Upper lobe of left lung (tissue), 6 donors: ENCODE measurements at regions not wholly inside any gene's neighbourhood (a gene's known extent, or its start where the extent isn't known, plus 50 kb on each side); places are given as distances from the start of the nearest gene placed in this dataset.

Source experiments
- ATAC-seq, 2 donors: fragments of 200-7000 bp; cut with Tn5 transposase; one replicate each; pipeline ENCODE4 v1.9.1; 2022; ENCODE audit warnings: mild to moderate bottlenecking in 2 of 2, moderate library complexity in 2 of 2; ENCODE audit not compliant: low FRiP score in 2 of 2
- DNase-seq, 2 donors: peaks; one replicate each; pipeline ENCODE4 v3.0.0-alpha.2; 2019 to 2020
- H3K27ac ChIP-seq, 4 donors: fragments of 200-600 bp; sonication (generic); one replicate each; pipeline ENCODE4 v1.5.1; 2016 to 2019
- H3K27me3 ChIP-seq, 4 donors: fragments of 200-600 bp; sonication (generic); one replicate each; pipeline ENCODE4 v1.5.1; 2017 to 2019
- H3K36me3 ChIP-seq, 4 donors: fragments of 200-600 bp; sonication (generic); one replicate each; pipeline ENCODE4 v1.5.1; 2016 to 2019
- H3K4me1 ChIP-seq, 4 donors: fragments of 200-600 bp; sonication (generic); one replicate each; pipeline ENCODE4 v1.5.1; 2018 to 2019
- H3K4me3 ChIP-seq, 4 donors: fragments of 200-600 bp; sonication (generic); one replicate each; pipeline ENCODE4 v1.5.1; 2017 to 2019; ENCODE audit warnings: mild to moderate bottlenecking in 2 of 4, moderate library complexity in 1 of 4
- H3K9me3 ChIP-seq, 4 donors: fragments of 200-600 bp; sonication (generic); one replicate each; pipeline ENCODE4 v1.5.1; 2018 to 2019
- CTCF ChIP-seq, 6 experiments: fragments of 450-650 bp in 4 of 6; fragments of 200-600 bp in 2 of 6; sonication (generic) in 2 of 6; IDR thresholded peaks; one replicate each; pipeline ENCODE4 v1.5.1; 2016 to 2019; ENCODE audit warnings: antibody characterized with exemption in 6 of 6
- EP300 ChIP-seq, 4 donors: sonication (generic); formaldehyde crosslinking; IDR thresholded peaks; one replicate each; pipeline ENCODE4 v1.5.1; 2017; ENCODE audit warnings: antibody characterized with exemption in 4 of 4, control low read depth in 2 of 4
- POLR2A ChIP-seq, 4 donors: fragments of 450-650 bp; IDR thresholded peaks; one replicate each; pipeline ENCODE4 v1.5.1; 2016 to 2017; ENCODE audit warnings: antibody characterized with exemption in 4 of 4, mild to moderate bottlenecking in 2 of 4
- POLR2AphosphoS5 ChIP-seq, 2 donors: sonication (generic); formaldehyde crosslinking; IDR thresholded peaks; one replicate each; pipeline ENCODE4 v1.5.1; 2017; ENCODE audit warnings: antibody characterized with exemption in 2 of 2
- WGBS, 2 donors: methylation state at CpG; one replicate each; pipeline ENCODE4 v1.1.5; 2017 to 2018; 5-methylcytosine and 5-hydroxymethylcytosine counted together
- donor health status: DM: no; HTN: no; CAD: no; lungs with moderate emphysema.
- donor health status: DM: no; HTN: yes; CAD: no; lungs with severe emphysema.

DNA sequence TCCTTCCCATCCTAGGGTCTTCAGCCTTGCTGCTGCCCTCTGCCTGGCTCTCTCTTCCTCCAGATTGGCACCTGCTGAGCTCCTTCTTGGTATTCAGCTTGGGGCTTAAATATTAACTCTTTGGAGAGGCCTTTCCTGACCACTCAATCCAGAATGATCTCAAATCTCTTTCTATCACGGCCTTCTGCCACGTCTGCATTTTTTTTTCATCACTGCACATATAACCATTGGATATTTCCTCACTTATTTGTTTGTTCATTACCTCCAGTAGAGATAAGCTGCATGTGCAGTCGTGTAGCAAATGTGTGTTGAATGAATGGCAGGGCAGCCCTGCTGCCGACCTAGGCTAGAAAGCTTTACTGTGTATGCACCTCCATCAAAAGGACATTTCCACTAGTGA is 51.6 kb upstream of the MPP7 start:
- no peaks in the 10 kb centered on the region for H3K27me3 ChIP-seq
- no peaks in the 10 kb centered on the region for H3K9me3 ChIP-seq
- ATAC-seq (no peak), DNase-seq (no peak)
- WGBS, 2 donors, result 55 to 68% methylated on average over 4 of the region's 4 CpGs
- no peak overlapping the region for H3K27ac ChIP-seq
- H3K36me3 ChIP-seq, result no peaks in the 10 kb centered on the region
- H3K4me3 ChIP-seq, result no peak overlapping the region
- TF ChIP-seq EP300 (IDR thresholded peaks at IDR 0.05) (no peak), POLR2AphosphoS5 (IDR thresholded peaks at IDR 0.05) (no peak), CTCF (IDR thresholded peaks at IDR 0.05) (no peak), POLR2A (IDR thresholded peaks at IDR 0.05) (no peak)
- H3K4me1 ChIP-seq, result no peaks in the 10 kb centered on the region

DNA sequence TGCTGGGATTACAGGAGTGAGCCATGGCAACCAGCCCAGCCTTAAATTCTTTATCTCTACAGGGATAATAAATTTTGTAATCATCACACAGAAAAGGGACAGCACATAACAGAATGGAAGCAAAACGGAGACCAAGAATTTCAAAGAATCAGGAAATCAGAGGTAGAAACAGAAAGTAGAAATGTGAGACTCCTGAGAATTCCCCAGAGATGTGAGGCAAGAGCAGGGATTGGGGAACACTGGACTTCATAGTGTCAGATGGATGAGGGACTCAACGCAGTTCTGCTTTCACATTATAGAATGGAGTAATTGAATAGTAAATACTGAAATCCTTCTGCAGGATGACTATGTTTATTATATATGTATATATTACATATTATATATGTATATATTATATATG is 52.5 kb upstream of the MPP7 start:
- Histone ChIP-seq H3K4me3 (no peak overlapping the region), H3K27me3 (no peaks in the 10 kb centered on the region), H3K4me1 (no peaks in the 10 kb centered on the region), H3K27ac (no peak overlapping the region), H3K36me3 (no peaks in the 10 kb centered on the region), H3K9me3 (no peaks in the 10 kb centered on the region)
- 62 to 79% methylated on average over 2 of the region's 2 CpGs for WGBS, 2 donors
- ATAC-seq (no peak), DNase-seq (no peak)
- TF ChIP-seq EP300 (IDR thresholded peaks at IDR 0.05) (no peak), CTCF (IDR thresholded peaks at IDR 0.05) (no peak), POLR2A (IDR thresholded peaks at IDR 0.05) (no peak), POLR2AphosphoS5 (IDR thresholded peaks at IDR 0.05) (no peak)

DNA sequence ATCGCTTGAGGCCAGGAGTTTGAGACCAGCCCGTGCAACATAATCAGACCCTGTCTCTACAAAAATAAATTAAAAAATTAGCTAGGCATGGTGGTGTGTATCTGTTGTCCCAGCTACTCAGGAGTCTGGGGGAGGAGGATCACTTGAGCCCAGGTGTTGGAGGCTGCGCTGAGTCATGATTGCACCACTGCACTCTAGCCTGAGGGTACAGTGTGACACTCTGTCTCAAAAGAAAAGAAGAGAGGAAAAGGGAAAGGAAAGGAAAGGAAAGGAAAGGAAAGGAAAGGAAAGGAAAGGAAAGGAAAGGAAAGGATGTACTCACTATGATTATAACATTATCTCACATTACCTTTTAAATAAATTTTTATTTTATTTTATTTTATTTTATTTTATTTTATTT is 56.5 kb upstream of the MPP7 start:
- Histone ChIP-seq H3K27me3 (no peaks in the 10 kb centered on the region), H3K36me3 (no peaks in the 10 kb centered on the region), H3K9me3 (no peaks in the 10 kb centered on the region), H3K4me3 (no peak overlapping the region), H3K27ac (no peak overlapping the region), H3K4me1 (no peaks in the 10 kb centered on the region)
- TF ChIP-seq EP300 (IDR thresholded peaks at IDR 0.05) (no peak), POLR2AphosphoS5 (IDR thresholded peaks at IDR 0.05) (no peak), POLR2A (IDR thresholded peaks at IDR 0.05) (no peak), CTCF (IDR thresholded peaks at IDR 0.05) (no peak)
- DNase-seq (no peak), ATAC-seq (no peak)
- 95 to 98% methylated on average over 3 of the region's 3 CpGs for WGBS, 2 donors

GRCh38 chr10:28360175-28360574 is 57.3 kb upstream of the MPP7 start:
- H3K36me3 ChIP-seq, result no peaks in the 10 kb centered on the region
- H3K9me3 ChIP-seq, result no peaks in the 10 kb centered on the region
- H3K4me1 ChIP-seq, result no peaks in the 10 kb centered on the region
- H3K4me3 ChIP-seq, result no peak overlapping the region
- no peak overlapping the region for H3K27ac ChIP-seq
- 77 to 81% methylated on average over 4 of the region's 4 CpGs for WGBS, 2 donors
- ATAC-seq (no peak), DNase-seq (no peak)
- TF ChIP-seq EP300 (IDR thresholded peaks at IDR 0.05), result no peak
- TF ChIP-seq POLR2A (IDR thresholded peaks at IDR 0.05), result no peak
- TF ChIP-seq CTCF (IDR thresholded peaks at IDR 0.05), result no peak
- no peak for TF ChIP-seq POLR2AphosphoS5 (IDR thresholded peaks at IDR 0.05)
- no peaks in the 10 kb centered on the region for H3K27me3 ChIP-seq

GRCh38 chr10:28363376-28363775 is 60.5 kb upstream of the MPP7 start:
- H3K9me3 ChIP-seq, result no peaks in the 10 kb centered on the region
- no peak for ATAC-seq
- H3K4me3 ChIP-seq, result no peak overlapping the region
- no peaks in the 10 kb centered on the region for H3K27me3 ChIP-seq
- no peak for DNase-seq
- H3K36me3 ChIP-seq, result no peaks in the 10 kb centered on the region
- no peak overlapping the region for H3K27ac ChIP-seq
- no peak for TF ChIP-seq CTCF (IDR thresholded peaks at IDR 0.05)
- peaks cover 0 to 12% (median 10%) of the 10 kb centered on the region in 4 donors for H3K4me1 ChIP-seq
